ENCODE measurements at regions not wholly inside any gene's neighbourhood (a gene's known extent, or its start where the extent isn't known, plus 50 kb on each side); places are given as distances from the start of the nearest gene placed in this dataset.
"Not testable (repeated sequence)": the region's sequence is repeated elsewhere in the genome, so short reads cannot be mapped to it uniquely, and the experiment has no call there.

- DNase-seq (ENCODE audit: low spot score) = no peak
These were observed 148.8 kb upstream of the FBXL17 start for GRCh38 chr5:108530706-108531105.

DNA sequence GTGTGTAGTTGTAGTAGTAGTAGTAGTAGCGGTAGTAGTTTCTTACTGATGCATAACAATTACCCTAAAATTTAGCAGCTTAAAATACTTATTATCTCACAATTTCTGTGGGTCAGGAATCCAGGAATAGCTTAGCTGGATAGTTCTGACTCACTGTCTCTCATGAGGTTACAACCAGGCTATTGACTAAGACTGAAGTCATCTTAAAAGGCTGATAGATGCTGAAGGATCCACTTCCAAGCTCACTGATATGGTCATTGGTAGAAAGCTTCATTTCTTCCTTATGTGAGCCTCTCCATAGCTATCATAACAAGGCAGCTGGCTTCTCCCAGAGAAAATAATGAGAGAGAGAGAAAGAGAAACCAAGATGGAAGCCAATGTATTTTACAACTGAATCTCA is 147.5 kb upstream of the FBXL17 start:
- DNase-seq (ENCODE audit: low spot score) = no peak

DNA sequence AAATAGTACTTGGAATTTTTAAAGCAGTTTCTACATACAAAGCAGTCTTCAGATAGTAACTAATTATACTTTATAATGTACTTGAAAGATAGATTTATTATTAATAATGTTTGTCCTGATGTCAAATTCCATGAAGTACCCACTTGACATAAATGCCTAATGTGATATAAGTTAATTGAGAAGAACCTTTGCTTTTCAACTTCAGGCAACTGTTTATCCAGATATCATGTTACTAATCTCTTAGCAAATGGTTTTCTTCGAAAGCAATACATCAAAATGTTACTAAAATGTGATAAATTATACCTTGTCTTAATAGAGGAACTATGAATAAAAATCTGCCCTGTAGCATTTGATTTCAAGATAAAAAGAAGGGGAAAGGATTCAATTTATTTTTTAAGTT is 146.8 kb upstream of the FBXL17 start:
- DNase-seq (ENCODE audit: low spot score) = no peak

DNA sequence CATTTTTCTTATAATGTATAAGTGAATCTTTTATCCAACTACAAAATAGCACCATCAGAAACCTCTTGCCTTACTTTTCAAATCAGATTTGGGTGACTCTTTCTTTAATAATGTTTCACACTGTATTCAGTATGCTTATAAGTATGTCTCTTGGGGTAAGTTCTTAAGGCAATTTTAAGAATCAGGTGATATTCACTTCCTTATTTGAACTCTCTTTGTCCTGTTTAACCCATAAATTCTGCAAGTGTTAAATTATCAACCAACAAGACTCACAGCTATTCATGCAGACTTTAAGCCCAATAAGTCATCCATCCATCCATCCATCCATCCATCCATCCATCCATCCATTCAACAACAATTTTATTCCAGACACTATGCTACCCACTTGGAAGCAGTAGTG is 142.7 kb upstream of the FBXL17 start:
- DNase-seq (ENCODE audit: low spot score) = no peak

GRCh38 chr5:108523360-108523759 is 141.5 kb upstream of the FBXL17 start:
- DNase-seq (ENCODE audit: low spot score) = no peak

DNA sequence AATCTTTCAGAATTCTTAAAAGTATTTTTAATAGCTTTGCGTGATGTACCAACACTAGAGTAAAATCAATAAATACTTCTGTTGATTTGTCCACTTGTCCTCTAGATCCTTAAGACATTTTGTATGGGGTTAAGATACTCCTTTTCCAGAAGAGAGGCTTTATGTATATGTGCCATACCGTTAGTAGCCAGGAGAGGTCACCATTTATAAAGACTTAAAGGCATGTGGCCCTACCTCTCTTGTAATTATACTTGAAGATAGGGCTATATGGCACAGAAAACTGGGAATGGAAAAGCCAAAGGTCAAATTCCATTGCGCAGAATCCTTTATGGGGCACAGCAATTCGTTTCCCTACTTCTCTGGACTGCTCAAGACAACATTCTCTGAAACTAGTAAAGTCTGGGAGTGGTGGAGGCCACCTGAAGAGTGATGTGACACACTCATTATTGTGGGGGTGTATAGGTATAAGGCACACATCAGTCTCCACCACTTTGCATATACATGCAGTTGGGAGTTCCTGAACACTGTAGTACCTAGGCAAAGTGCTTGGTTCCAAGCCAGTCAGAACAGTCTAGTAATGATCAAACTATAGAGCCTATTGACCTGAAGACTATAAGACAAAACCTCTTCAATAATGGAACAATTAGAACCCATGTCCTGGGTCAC is 140.1 kb upstream of the FBXL17 start:
- no peak for DNase-seq (ENCODE audit: low spot score)

- DNase-seq (ENCODE audit: low spot score) = no peak
These were observed 139.3 kb upstream of the FBXL17 start for GRCh38 chr5:108521011-108521700.

DNA sequence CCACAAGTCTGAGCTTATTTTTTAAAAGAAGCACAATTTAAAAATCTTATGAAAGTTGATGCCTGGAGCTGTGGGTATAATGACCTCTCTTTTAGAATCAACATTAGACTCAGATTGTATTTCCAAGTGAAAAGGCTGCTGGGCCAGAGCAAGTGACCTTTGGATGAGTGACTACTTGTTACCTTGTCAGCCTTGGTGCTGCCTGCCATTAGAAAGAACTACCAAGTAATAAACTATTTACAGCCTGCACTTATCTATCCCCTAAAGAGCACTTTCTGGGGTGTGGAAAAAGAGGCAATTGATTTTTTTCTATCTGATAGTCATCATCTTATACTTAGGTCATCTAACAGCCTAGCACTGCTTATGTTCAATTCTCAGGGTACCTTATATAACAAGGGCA is 134.9 kb upstream of the FBXL17 start:
- DNase-seq (ENCODE audit: low spot score) = no peak

GRCh38 chr5:108515517-108516105 is 133.7 kb upstream of the FBXL17 start:
- no peak for DNase-seq (ENCODE audit: low spot score)

- no peak for DNase-seq (ENCODE audit: low spot score)
These were observed 127.1 kb upstream of the FBXL17 start for GRCh38 chr5:108508979-108509378.

DNA sequence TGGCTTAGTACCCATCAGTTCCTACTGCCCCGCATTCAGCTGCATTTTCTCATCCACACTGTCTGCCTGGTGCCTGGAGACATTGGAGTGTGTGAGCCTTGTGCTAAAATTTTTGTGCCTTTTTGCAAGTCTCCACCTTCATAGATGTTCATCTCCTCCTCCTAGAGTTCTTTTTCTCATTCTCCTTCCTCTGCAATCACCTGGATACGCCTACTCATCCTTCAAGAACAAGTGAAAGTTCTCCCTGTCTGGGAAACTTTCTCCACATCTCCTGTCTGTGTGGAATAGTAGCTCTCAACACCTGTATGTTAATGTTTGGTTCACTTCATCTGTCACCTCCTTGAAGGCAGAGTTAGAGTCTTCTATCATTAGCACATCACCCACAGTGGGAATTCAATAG is 125.7 kb upstream of the FBXL17 start:
- DNase-seq (ENCODE audit: low spot score) = no peak

GRCh38 chr5:108505608-108506007 is 123.7 kb upstream of the FBXL17 start:
- no peak for DNase-seq (ENCODE audit: low spot score)

DNA sequence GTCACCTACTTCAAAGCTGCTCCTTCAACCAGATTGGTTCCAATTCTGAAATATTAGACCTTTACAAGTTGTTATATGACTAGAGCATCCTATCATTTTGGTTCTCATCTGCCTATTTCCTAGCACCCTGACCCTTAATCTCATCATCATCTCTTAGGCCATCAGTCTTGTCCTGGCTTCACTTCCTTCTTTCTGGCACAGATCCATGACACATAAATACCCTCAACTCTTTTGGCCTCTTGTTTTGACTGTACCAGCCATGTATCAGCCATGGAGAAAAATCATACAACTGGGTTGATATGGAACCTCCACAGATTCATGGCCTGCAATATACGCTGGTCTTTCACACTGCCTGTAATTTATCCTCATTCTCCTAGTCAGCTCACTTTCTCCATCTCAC is 123.1 kb upstream of the FBXL17 start:
- no peak for DNase-seq (ENCODE audit: low spot score)

- no peak for DNase-seq (ENCODE audit: low spot score)
These were observed 122.1 kb upstream of the FBXL17 start for GRCh38 chr5:108503986-108504385.

DNA sequence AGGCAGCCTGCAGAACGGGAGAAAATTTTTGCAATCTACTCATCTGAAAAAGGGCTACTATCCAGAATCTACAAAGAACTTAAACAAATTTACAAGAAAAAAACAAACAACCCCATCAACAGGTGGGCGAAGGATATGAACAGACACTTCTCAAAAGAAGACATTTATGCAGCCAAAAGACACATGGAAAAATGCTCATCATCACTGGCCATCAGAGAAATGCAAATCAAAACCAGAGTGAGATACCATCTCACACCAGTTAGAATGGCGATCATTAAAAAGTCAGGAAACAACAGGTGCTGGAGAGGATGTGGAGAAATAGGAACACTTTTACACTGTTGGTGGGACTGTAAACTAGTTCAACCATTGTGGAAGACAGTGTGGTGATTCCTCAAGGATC is 113.7 kb upstream of the FBXL17 start:
- not testable (repeated sequence) for DNase-seq (ENCODE audit: low spot score)

- no peak for DNase-seq (ENCODE audit: low spot score)
These were observed 106.1 kb upstream of the FBXL17 start for GRCh38 chr5:108487951-108488350.

GRCh38 chr5:108484035-108484434 is 102.1 kb upstream of the FBXL17 start:
- no peak for DNase-seq (ENCODE audit: low spot score)

DNA sequence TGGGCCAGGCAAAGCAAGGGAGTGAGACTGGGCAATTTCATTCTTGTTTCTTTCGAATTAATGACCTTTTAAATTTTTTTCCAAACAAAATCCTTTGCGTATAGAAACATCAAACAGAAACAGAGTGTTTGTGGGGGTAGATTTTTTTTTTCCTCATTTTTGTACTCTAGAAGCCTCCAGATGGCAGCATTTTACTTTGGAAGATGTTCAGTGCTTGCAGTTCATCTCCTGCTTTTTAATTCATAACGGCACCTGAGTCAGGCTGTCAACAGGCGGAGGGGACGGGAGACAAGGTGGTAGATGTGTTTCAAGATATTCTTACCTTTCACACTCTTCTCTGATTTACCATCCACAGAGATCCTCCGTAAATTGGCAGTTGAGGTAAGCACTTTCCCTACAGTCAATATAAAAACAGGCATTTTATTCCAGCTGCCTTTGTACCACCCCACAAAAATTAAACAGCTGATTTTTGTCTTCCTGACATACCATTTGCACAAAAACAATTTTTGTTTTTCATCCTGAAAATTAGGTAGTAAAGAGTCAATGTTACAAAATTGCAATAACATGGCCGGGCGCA is 99.5 kb upstream of the FBXL17 start:
- peak; percentile 3 for DNase-seq (ENCODE audit: low spot score)

DNA sequence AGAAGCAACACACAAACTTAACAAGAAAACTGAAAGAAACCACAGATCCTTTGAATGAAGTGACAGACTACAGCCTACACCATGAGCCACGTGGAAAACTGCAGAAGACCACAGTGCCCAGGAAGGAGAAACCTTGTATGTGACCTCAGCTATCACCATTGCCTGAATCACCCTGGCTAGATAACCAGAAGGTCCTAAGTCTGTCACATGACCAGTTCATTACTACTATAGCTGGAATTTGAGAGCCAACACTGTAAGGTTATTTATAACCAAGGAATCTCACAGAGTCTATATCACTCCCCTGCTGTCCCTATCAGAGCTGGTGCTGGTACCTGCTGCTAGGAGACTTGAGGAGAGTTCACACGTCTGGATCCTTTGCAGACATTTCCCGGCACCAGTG is 90.3 kb upstream of the FBXL17 start:
- DNase-seq (ENCODE audit: low spot score) = no peak

GRCh38 chr5:108467563-108467962 is 85.7 kb upstream of the FBXL17 start:
- DNase-seq (ENCODE audit: low spot score) = no peak

GRCh38 chr5:108461628-108462367 is 79.9 kb upstream of the FBXL17 start:
- DNase-seq (ENCODE audit: low spot score) = no peak

DNA sequence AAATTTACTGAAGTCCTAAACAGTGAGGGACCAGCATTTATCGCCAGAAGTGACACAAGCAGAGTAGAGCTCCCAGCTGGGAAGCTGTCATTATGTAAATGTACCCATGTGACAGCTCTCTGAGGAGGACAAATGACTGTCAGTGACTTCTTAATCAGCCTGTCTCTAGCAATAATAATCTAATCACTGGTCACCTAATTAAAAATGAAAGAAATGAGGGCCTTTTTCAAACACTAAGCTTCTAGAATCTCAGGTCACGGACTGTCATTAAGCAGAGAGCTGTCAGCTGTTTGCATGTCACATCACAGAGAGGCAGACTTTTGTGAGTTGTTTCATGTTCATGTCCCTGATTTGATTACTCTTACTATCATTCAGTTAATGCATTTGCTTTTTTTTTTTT is 77.9 kb upstream of the FBXL17 start:
- DNase-seq (ENCODE audit: low spot score) = no peak

DNA sequence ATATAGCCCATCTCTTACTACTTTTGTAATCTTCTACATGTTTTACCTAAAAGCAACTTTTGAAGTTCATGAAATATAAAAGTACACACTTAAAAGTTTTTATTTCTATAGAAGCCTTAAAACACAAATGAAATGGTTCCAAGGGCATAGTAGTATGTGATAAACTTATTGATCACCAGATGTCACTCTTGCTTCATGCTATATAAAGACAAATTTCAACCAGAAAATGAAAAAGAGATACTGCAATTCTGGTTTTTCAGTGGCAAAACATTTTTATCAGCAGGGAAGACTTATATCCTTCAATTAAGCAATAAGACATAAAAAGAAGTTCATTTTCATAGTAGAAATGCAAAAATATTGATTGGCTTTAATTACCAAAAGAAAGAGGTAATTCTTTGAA is 69.4 kb upstream of the FBXL17 start:
- DNase-seq (ENCODE audit: low spot score) = no peak
